ENCODE measurements at regions not wholly inside any gene's neighbourhood (a gene's known extent, or its start where the extent isn't known, plus 50 kb on each side); places are given as distances from the start of the nearest gene placed in this dataset.

GRCh38 chr12:69106482-69107118 lies 132.8 kb upstream of the CPSF6 start:
- Mint-ChIP-seq H3K27me3 (ENCODE audit: low read depth in 3 of 3) (no peaks in the 10 kb centered on the region), H3K4me1 (peaks cover 16% of the 10 kb centered on the region), H3K27ac (no peak overlapping the region), H3K9me3 (peaks cover 0 to 2% (median 0%) of the 10 kb centered on the region in 7 donors), H3K4me3 (no peak overlapping the region), H3K36me3 (no peaks in the 10 kb centered on the region)
- DNase-seq: no peak
- intact Hi-C loops (cut with micrococcal nuclease): no loop called here
- Histone ChIP-seq H3K9ac (ENCODE audit: insufficient read depth, low read length, poor library complexity, severe bottlenecking) (no peak overlapping the region), H3K4me3 (replicated peaks in 1 of 3; ENCODE audit: low read depth in 2 of 3, low read length in 3 of 3) (no peak overlapping the region), H3K79me2 (ENCODE audit: insufficient read depth, low read length) (no peaks in the 10 kb centered on the region), H3K27me3 (ENCODE audit: control insufficient read depth in 2 of 2, insufficient read depth in 2 of 2, low read length in 2 of 2) (no peaks in the 10 kb centered on the region), H3K9me3 (replicated peaks in 1 of 2; ENCODE audit: control insufficient read depth in 1 of 2, insufficient read depth in 1 of 2, low read length in 2 of 2) (no peaks in the 10 kb centered on the region), H3K27ac (ENCODE audit: low read depth in 1 of 2, low read length in 2 of 2) (no peak overlapping the region), H3K4me1 (ENCODE audit: control insufficient read depth in 1 of 2, insufficient read depth in 2 of 2, low read length in 2 of 2) (peaks cover 14 to 15% of the 10 kb centered on the region in 2 donors), H3K4me2 (replicated peaks; ENCODE audit: extremely low read depth, low read length, poor library complexity, severe bottlenecking) (no peak overlapping the region), H4K20me1 (ENCODE audit: insufficient read depth, low read length) (no peaks in the 10 kb centered on the region), H2AFZ (ENCODE audit: insufficient read depth, low read depth, low read length, poor library complexity, severe bottlenecking) (no peak overlapping the region), H3K36me3 (replicated peaks in 1 of 2; ENCODE audit: control insufficient read depth in 1 of 2, insufficient read depth in 2 of 2, low read length in 2 of 2) (no peaks in the 10 kb centered on the region)
- WGBS (ENCODE audit: insufficient coverage): no CpG with 5 or more reads among the region's 2 CpGs
- no peak for TF ChIP-seq CTCF (IDR thresholded peaks at IDR 0.05)

- Histone ChIP-seq H3K36me3 (replicated peaks in 1 of 2; ENCODE audit: control insufficient read depth in 1 of 2, insufficient read depth in 2 of 2, low read length in 2 of 2) (no peaks in the 10 kb centered on the region), H4K20me1 (ENCODE audit: insufficient read depth, low read length) (no peaks in the 10 kb centered on the region), H3K4me3 (replicated peaks in 1 of 3; ENCODE audit: low read depth in 2 of 3, low read length in 3 of 3) (no peak overlapping the region), H3K27me3 (ENCODE audit: control insufficient read depth in 2 of 2, insufficient read depth in 2 of 2, low read length in 2 of 2) (no peaks in the 10 kb centered on the region), H3K4me1 (ENCODE audit: control insufficient read depth in 1 of 2, insufficient read depth in 2 of 2, low read length in 2 of 2) (peaks cover 9 to 11% of the 10 kb centered on the region in 2 donors), H3K9me3 (replicated peaks in 1 of 2; ENCODE audit: control insufficient read depth in 1 of 2, insufficient read depth in 1 of 2, low read length in 2 of 2) (no peaks in the 10 kb centered on the region), H3K27ac (ENCODE audit: low read depth in 1 of 2, low read length in 2 of 2) (no peak overlapping the region), H3K4me2 (replicated peaks; ENCODE audit: extremely low read depth, low read length, poor library complexity, severe bottlenecking) (no peak overlapping the region), H2AFZ (ENCODE audit: insufficient read depth, low read depth, low read length, poor library complexity, severe bottlenecking) (no peak overlapping the region), H3K9ac (ENCODE audit: insufficient read depth, low read length, poor library complexity, severe bottlenecking) (no peak overlapping the region), H3K79me2 (ENCODE audit: insufficient read depth, low read length) (no peaks in the 10 kb centered on the region)
- Mint-ChIP-seq H3K4me3 (no peak overlapping the region), H3K4me1 (peaks cover 12% of the 10 kb centered on the region), H3K36me3 (no peaks in the 10 kb centered on the region), H3K27ac (no peak overlapping the region), H3K9me3 (peaks cover 0 to 2% (median 0%) of the 10 kb centered on the region in 7 donors), H3K27me3 (ENCODE audit: low read depth in 3 of 3) (no peaks in the 10 kb centered on the region)
- no peak for TF ChIP-seq CTCF (IDR thresholded peaks at IDR 0.05)
- no peak for DNase-seq
- intact Hi-C loops (cut with micrococcal nuclease): no loop called here
- no CpG with 5 or more reads among the region's 1 CpG for WGBS (ENCODE audit: insufficient coverage)
Observed at GRCh38 chr12:69107541-69107940, 131.8 kb upstream of the CPSF6 start.

All from CD14-positive monocyte (primary cell).